ENCODE measurements at regions not wholly inside any gene's neighbourhood (a gene's known extent, or its start where the extent isn't known, plus 50 kb on each side); places are given as distances from the start of the nearest gene placed in this dataset.

GRCh38 chr3:118447339-118447738 is 587.3 kb downstream of the IGSF11 start:
- DNase-seq (no peak), ATAC-seq (no peak)

- DNase-seq (no peak), ATAC-seq (no peak)
These were observed 567.8 kb downstream of the IGSF11 start for GRCh38 chr3:118466795-118467330.

- no peak for DNase-seq
- no peak for ATAC-seq
These were observed 565.8 kb downstream of the IGSF11 start for GRCh38 chr3:118468801-118469200.

GRCh38 chr3:118472586-118472985 is 562.1 kb downstream of the IGSF11 start:
- ATAC-seq (no peak), DNase-seq (no peak)

- no peak for ATAC-seq
These were observed 561.3 kb downstream of the IGSF11 start for GRCh38 chr3:118473343-118473742.

GRCh38 chr3:118476885-118477618 is 557.6 kb downstream of the IGSF11 start:
- DNase-seq = no peak

More at GRCh38 chr3:118473343-118473742, 561.3 kb downstream of the IGSF11 start:
- no peak for DNase-seq

GRCh38 chr3:118477768-118478167 is 556.9 kb downstream of the IGSF11 start:
- DNase-seq (no peak), ATAC-seq (no peak)

More at GRCh38 chr3:118476885-118477618, 557.6 kb downstream of the IGSF11 start:
- no peak for ATAC-seq

GRCh38 chr3:118478706-118479276 is 555.9 kb downstream of the IGSF11 start:
- no peak for ATAC-seq
- DNase-seq = no peak

- ATAC-seq (no peak), DNase-seq (no peak)
These were observed 555.3 kb downstream of the IGSF11 start for GRCh38 chr3:118479376-118479775.

- ATAC-seq (no peak), DNase-seq (no peak)
These were observed 554.4 kb downstream of the IGSF11 start for GRCh38 chr3:118480101-118480860.

- no peak for ATAC-seq
These were observed 549.0 kb downstream of the IGSF11 start for GRCh38 chr3:118485693-118486092.

GRCh38 chr3:118487734-118488133 is 546.9 kb downstream of the IGSF11 start:
- ATAC-seq (no peak), DNase-seq (no peak)

More at GRCh38 chr3:118485693-118486092, 549.0 kb downstream of the IGSF11 start:
- DNase-seq = no peak

- ATAC-seq = no peak
These were observed 545.9 kb downstream of the IGSF11 start for GRCh38 chr3:118488732-118489131.

GRCh38 chr3:118495206-118495605 is 539.4 kb downstream of the IGSF11 start:
- ATAC-seq (no peak), DNase-seq (no peak)

More at GRCh38 chr3:118488732-118489131, 545.9 kb downstream of the IGSF11 start:
- no peak for DNase-seq

- DNase-seq (no peak), ATAC-seq (no peak)
These were observed 537.4 kb downstream of the IGSF11 start for GRCh38 chr3:118497274-118497673.

GRCh38 chr3:118501152-118501551 is 533.5 kb downstream of the IGSF11 start:
- DNase-seq (no peak), ATAC-seq (no peak)

GRCh38 chr3:118504906-118505305 is 529.7 kb downstream of the IGSF11 start:
- ATAC-seq (no peak), DNase-seq (no peak)

GRCh38 chr3:118505784-118506183 is 528.9 kb downstream of the IGSF11 start:
- DNase-seq = no peak
- no peak for ATAC-seq

- ATAC-seq (no peak), DNase-seq (no peak)
These were observed 523.2 kb downstream of the IGSF11 start for GRCh38 chr3:118511402-118511801.

GRCh38 chr3:118512301-118512700 is 522.3 kb downstream of the IGSF11 start:
- ATAC-seq (no peak), DNase-seq (no peak)

- DNase-seq (no peak), ATAC-seq (no peak)
These were observed 509.6 kb downstream of the IGSF11 start for GRCh38 chr3:118525077-118525476.

- ATAC-seq = no peak
- DNase-seq = no peak
These were observed 507.7 kb downstream of the IGSF11 start for GRCh38 chr3:118526758-118527513.
